GM12878 (cell line): ENCODE measurements at regions not wholly inside any gene's neighbourhood (a gene's known extent, or its start where the extent isn't known, plus 50 kb on each side); places are given as distances from the start of the nearest gene placed in this dataset.

Experiments used
- BCLAF1 ChIP-seq: fragments of 450-650 bp; IDR thresholded peaks from 2 replicates; pipeline ENCODE4 v1.6.1; 2017; ENCODE audit warnings: antibody characterized with exemption, mild to moderate bottlenecking, moderate library complexity
- CTCF ChIP-seq, 3 experiments: IDR thresholded peaks in 2 of 3; conservative IDR thresholded peaks in 1 of 3; 2 replicates each; pipeline ENCODE4 v1.5.1; 2011; ENCODE audit warnings: low read depth in 3 of 3, low read length in 3 of 3, mild to moderate bottlenecking in 3 of 3, control low read depth in 2 of 3, moderate library complexity in 2 of 3, inconsistent platforms in 1 of 3, mixed read lengths in 1 of 3; ENCODE audit not compliant: control insufficient read depth in 2 of 3, insufficient read depth in 1 of 3; ENCODE audit errors: extremely low read depth in 1 of 3
- CUX1 ChIP-seq: IDR thresholded peaks from 2 replicates; pipeline ENCODE4 v1.6.1; 2012; ENCODE audit warnings: improper control_type of control experiment, low read depth, low read length; ENCODE audit not compliant: insufficient replicate concordance
- ETV6 ChIP-seq, 2 experiments: fragments of 450-650 bp in 1 of 2; IDR thresholded peaks in 1 of 2; conservative IDR thresholded peaks in 1 of 2; 2 replicates each; pipeline ENCODE4 v1.6.1; 2014; ENCODE audit warnings: antibody characterized with exemption in 1 of 2, borderline replicate concordance in 1 of 2, low read depth in 1 of 2, mild to moderate bottlenecking in 1 of 2, moderate library complexity in 1 of 2
- MAX ChIP-seq: IDR thresholded peaks from 2 replicates; pipeline ENCODE4 v1.6.1; 2012; ENCODE audit warnings: low read depth, low read length, improper control_type of control experiment
- MLLT1 ChIP-seq: fragments of 450-650 bp; IDR thresholded peaks from 2 replicates; pipeline ENCODE4 v1.6.1; 2016; ENCODE audit warnings: mild to moderate bottlenecking
- MXI1 ChIP-seq: fragments of 150-350 bp; IDR thresholded peaks from 2 replicates; pipeline ENCODE4 v1.6.1; 2011; ENCODE audit warnings: low read depth, mild to moderate bottlenecking, inconsistent platforms, low read length, improper control_type of control experiment
- POLR2A ChIP-seq: IDR thresholded peaks from 2 replicates; pipeline ENCODE4 v1.6.1; 2011; ENCODE audit warnings: low read depth, mild to moderate bottlenecking, low read length
- RB1 ChIP-seq: fragments of 450-650 bp; formaldehyde crosslinking; IDR thresholded peaks from 2 replicates; pipeline ENCODE4 v1.6.1; 2017; ENCODE audit warnings: mild to moderate bottlenecking, borderline replicate concordance
- TARDBP ChIP-seq: IDR thresholded peaks from 2 replicates; pipeline ENCODE4 v1.6.1; 2016; ENCODE audit warnings: borderline replicate concordance

- TF ChIP-seq CTCF (IDR thresholded peaks at IDR 0.05 in 2 of 3, conservative IDR thresholded peaks at IDR 0.05 in 1 of 3; ENCODE audit: control insufficient read depth in 2 of 3, extremely low read depth in 1 of 3, insufficient read depth in 1 of 3, low read depth in 3 of 3, low read length in 3 of 3) (no peak), BCLAF1 (no peak), MLLT1 (no peak), MXI1 (no peak), CUX1 (no peak), ETV6 (conservative IDR thresholded peaks at IDR 0.05 in 1 of 2, IDR thresholded peaks at IDR 0.05 in 1 of 2; ENCODE audit: borderline replicate concordance in 1 of 2, low read depth in 1 of 2) (no peak), POLR2A (no peak), MAX (no peak), TARDBP (no peak), RB1 (no peak)
Measured at GRCh38 chr7:25619381-25619780, 391.1 kb upstream of the NPVF start.
